HG03575 (cell line): ENCODE measurements at regions not wholly inside any gene's neighbourhood (a gene's known extent, or its start where the extent isn't known, plus 50 kb on each side); places are given as distances from the start of the nearest gene placed in this dataset.
"Not testable (repeated sequence)": the region's sequence is repeated elsewhere in the genome, so short reads cannot be mapped to it uniquely, and the experiment has no call there.

ENCODE experiments used
- ATAC-seq: cut with Tn5 transposase; IDR thresholded peaks from one replicate; pipeline ENCODE4 v1.9.1; 2021; ENCODE audit not compliant: unreplicated experiment, insufficient number of reproducible peaks, low FRiP score; ENCODE audit errors: extremely low read depth

DNA sequence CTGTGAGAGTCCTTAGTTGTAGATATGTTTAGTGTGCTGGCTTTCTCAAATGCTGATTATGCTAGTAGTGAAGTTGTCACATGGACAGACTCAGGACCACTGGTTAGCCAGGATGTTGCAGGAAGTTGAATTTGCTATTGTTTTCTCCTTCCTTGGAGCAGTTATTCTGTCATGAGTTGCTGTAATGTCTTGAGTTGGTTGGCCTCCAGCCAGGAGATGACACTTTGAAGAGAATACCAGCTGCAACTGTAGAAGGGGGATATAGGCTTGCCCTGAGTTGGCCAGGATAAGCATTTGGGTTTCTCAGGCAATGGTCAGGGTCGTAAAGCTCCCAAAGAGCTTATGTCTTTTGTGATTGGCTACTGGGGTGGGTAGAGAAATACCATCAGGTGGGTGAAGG is 206.7 kb downstream of the ZNF621 start:
- no peak for ATAC-seq

DNA sequence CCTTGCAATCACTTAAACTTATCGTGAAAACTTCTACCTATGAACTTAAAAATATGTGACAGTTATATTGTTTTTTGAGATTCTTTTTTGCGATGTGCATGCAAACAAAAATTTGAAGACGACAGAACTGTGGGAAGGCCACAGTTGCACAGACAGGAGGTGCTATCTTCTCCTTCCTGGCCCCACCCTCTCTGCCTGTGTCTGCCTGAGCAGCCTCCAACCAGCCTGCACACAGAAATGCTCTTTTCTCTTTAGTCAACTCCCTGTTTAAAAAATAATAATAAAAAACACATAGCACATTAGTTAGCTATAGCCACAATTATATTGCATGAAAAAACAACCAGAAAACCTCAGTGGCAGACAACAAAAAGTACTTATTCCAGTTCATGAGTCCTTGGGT is 212.2 kb downstream of the ZNF621 start:
- ATAC-seq = no peak

DNA sequence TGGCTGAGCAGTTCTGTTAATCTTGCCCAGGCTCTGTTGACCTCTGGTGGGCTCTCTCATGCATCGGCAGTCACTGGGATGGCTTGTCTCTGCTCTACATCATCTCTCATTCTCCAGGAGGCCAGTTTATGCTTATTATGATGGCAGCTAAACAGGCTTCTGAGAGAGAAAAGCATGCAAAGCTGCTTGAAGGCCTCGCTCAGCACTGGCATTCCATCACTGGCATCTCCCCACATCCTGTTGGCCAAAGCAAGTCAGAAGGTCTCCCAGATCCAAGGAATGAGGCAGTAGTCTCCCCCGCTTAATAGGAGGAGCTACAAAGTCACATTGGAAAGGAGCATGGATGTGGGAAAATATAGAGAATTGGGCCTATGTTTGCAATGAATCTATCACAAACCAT is 212.6 kb downstream of the ZNF621 start:
- ATAC-seq = no peak

DNA sequence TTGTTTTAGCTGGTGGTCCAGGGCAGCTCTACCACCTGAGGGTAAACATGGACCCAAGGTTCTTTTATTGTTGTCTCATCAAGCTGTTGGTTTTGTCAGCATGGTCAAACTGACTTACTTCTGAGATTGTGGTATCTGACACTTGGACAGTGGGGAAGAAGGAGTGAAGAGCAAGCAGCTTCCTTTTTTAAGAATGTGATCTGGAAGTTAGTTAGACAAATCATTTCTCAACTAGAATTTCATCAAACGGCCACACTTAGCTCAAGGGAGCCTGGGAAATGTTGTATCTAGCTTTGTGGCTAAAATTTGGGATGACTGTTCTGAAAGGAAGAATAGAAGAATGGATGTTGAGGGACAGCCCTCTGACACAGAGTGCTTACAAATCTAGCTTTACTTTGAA is 215.2 kb downstream of the ZNF621 start:
- ATAC-seq = no peak

DNA sequence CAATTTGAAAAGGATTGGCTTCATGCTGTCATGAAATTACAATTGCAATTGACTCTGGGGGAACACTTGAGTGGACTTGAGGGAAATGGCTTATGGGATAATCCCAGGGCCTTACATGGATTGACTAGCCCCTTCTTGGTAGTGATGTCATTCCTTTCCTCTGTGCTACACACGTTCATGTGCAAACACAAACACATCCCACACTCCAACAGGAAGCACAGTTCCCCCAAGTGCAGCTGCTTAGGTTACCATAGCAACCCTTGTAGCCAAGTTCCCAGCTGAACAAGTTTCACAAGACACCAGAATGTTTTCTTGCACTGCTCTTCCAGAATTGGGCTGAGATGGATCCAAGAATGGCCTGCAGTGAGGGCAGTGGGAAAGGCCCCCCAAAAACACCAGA is 217.0 kb downstream of the ZNF621 start:
- ATAC-seq = no peak

DNA sequence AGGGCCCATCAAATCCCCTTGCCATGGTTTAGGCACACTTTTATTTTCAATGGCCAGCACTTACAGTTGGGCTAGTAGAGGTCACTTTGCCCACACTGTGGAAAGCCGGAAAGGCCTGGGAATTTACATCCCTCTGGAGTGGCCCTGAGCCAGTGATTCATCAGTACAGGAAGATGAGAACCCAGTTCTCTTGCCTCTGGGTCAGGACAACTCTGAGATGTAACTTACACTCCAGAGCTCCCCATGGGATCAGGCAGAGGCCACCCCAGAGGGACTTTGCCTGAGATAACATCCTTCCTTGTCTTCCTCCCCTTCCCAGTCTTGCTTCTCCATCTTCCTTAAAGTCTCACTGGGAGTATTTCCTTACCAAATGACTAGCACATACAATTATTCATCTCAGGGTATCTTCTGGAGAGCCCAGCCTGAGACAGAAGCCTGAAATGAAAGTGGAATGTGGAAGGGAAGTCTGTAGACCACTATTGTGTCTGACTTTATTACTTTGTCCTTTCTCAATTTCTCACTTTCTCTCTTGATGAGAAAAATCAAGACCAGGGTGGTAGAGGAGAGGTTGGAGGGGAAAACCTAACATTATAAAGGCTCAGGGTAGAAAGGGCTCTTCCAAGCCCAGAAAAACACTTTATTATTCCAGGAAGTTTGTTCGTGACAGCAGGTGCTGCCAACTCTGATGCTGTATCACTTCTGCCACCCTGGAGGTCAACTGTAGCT is 220.8 kb downstream of the ZNF621 start:
- no peak for ATAC-seq

DNA sequence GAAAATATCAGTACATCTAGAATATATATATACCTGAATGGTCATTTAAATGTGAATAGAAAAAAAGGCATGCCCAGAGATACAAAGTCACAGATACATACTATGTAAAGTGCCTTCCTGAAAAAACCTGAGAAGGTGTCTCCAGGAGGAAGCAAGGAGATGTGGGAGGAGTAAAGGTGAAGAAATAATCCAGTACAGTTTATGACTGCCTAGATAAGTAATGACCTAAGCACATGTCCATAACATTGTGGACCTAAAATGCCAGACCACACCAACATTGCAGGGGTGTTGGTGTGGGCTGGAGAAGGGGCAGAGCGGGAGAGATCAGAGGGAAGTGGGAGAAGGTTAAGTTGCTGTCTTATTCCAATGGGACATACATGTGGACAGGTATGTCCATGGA is 226.9 kb downstream of the ZNF621 start:
- ATAC-seq = no peak

DNA sequence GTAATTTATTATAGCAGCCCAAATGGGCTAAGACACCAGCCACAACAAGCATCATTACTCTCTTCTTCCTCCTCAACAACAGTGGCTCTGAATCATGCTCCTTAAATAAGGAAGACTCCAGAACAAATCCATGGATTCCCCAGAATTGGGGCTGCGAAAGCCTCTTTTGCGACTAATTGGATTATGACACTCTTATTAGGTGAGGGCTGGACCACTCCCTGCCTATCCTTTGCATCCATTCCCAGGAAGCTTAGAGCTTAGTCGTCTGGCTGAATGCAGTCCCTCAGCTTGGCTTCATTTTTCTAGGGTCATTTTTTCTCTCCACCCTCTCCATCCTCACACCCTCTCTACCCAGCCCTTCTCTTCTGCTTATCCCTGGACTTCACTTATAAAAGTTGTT is 227.7 kb downstream of the ZNF621 start:
- no peak for ATAC-seq

DNA sequence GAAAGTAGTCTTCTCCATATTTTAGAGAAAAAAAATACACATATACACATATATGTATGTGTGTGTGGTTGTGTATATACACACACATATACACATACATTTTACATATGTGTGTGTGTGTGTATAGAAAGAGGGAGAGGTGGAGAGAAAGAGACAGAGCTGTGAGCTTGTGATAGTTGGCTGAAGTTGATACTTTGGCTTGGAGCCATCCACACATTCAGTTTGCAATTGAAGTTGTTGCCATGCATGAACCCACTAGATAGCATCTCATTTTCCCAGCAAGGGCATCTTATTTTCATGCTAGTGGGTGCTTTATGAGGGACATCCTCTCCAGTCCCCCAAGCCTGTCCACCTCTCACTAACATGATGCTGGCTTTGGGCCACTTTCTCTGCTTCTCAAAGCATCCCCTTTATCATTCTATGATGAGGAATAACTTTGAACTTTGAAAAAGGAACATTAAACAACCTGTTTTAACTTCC is 228.6 kb downstream of the ZNF621 start:
- ATAC-seq = no peak

DNA sequence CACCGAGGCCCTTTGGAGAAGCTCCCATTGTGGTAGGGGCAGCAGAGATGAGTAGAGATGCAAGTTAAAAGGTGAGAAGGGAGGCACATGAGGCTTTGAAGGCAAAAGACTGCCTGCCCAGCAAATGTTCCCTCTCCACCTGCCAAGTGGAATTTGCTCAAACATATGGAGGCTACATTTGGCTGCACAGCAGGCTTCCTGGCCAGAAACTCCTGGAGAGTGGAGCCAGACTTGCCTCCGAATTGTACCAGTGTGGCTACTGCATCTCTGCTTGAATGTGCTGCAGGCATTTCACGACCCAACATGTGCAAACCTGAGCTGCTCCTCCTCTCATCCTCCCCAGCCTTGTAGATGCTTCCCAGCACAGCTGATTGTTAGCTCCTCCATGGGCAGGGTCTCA is 229.2 kb downstream of the ZNF621 start:
- ATAC-seq = no peak

DNA sequence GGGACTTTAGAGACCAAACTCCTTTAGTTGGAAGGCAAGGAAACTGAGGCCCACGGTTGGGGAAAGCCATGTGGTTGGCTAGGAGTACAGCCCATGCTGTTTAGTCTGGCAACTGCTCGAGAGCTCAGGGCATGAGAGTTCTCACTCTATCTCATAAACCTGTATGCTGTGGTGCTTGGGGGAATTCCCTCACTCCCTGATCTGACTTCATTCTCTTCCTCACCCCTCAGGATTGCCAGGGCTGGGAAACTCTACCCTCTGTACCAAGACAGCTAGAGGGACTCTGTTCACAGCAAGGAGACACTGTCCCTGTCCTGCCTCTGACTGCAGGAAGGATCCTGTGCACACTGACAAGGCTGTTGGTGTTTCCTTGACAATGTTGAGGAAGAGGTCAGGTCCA is 230.2 kb downstream of the ZNF621 start:
- ATAC-seq = no peak

DNA sequence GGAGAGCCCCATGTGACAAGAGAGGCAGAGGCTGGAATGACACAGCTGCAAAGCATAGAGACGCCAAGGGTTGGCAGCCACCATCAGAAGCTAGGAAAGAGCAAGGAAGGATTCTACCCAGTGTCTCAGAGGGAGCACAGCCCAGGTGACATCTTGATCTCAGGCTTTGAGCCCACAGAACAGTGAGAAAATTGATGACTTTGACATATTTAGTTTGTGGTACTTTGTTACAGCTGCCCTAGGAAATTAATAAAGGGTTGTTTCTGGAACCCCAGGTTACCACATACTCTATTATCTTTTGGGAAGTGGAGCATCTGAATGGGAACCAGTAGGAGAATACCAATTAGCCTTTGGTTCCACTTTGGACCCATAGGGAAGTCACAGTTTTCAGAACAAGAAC is 231.7 kb downstream of the ZNF621 start:
- no peak for ATAC-seq

DNA sequence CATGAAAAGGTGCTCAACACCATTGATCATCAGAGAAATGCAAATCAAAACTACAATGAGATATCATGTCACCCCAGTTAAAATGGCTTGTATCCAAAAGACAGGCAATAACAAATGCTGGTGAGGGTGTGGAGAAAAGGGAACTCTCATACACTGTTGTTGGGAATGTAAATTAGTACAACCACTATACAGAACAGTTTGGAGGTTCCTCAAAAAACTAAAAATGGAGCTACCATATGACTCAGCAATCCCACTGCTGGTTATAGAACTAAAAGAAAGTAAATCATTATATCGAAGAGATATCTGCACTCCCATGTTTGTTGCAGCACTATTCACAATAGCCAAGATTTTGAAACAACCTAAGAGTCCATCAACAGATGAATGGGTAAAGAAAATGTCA is 238.0 kb downstream of the ZNF621 start:
- ATAC-seq = not testable (repeated sequence)

DNA sequence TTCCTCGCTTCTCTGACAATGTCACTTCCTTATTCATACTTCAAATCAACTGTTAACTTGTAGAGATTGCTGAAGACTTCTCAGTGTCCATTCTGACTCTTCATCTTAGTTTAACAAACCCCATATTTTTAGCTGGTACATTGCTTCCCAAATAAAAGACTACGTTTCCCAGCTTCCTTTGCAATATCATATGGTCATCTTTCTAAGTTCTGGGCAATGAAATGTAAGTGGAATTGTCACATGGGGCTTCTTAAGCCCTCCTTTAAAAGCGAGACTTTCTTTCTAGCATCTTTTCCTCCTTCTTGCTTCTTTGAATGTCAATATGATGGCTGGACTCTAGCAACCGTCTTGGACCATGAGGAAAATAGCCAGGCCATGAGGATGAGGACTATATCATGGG is 239.0 kb downstream of the ZNF621 start:
- no peak for ATAC-seq

DNA sequence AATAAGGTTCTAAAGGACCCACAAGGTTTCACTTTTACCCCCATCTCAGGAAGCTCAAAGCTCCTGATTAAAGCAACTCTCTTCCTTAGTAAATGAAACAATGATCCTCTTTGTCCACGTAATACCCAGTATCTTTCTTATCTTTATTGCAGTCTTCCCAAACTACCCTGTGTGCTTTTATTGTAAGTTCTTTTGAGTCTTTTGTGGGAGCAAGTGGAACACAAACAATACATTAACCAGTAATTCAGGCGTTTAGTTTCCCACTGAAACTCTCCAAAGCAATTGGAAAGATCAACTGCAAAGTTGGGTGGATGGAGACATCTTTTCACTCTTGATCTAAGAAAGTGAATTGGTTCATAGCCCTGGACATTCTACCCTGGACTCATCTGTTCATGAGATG is 240.0 kb downstream of the ZNF621 start:
- no peak for ATAC-seq

DNA sequence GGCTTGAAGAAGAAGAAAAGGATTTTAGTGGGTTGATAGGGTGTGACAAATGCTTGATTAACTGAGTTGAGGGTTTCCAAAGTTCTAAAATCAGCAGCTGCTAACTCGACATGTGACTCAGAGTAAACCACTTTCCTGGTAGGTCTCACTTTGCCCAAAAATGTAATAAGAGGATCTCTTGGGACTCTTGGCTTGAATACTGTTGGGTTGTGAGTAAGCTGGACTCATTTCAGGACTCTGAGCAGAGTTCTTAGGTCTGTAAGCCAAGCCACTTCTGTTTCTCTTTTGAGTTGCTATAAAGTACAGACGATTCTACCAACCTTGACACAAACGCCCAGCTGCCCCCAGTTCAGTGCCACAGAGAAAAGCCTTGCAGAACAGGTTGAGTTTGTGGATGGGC is 241.1 kb downstream of the ZNF621 start:
- no peak for ATAC-seq

DNA sequence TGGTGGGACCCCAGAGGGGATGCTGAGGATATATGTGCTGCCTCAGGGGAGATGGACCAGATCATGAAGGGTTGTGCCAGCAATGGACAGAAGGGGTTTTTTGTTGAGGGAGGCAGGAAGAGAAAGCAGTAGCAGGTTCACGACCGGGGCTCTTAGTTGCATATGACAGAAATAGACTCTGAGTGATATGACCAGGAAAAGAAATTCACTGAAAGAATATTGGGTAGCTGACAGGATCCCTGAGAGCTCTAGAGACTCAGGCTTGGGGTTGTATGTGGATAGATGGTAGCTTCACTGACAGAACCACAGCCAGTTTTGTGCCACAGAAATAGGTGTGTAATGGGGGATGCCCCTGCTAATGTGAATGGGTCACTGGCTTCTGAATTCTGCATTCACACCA is 241.6 kb downstream of the ZNF621 start:
- ATAC-seq = no peak

DNA sequence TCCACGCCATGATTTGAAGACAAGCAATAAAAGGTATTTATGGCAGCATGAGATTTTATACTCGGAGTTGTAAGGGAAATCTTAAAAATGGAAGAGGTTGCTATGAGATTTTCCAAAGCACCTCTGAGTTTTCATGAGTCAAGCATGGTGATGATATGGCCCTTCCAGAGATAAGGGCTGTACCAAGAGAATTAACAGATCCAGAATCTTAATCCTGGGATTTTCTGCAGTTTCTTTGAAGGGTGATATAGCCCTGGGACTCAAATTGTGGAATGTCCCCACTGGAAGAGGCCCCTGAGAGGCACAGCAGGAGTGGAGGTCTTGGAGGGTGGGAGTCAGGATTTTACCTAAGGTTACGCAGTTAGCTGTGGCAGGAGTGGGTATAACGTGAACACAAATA is 243.3 kb downstream of the ZNF621 start:
- no peak for ATAC-seq

DNA sequence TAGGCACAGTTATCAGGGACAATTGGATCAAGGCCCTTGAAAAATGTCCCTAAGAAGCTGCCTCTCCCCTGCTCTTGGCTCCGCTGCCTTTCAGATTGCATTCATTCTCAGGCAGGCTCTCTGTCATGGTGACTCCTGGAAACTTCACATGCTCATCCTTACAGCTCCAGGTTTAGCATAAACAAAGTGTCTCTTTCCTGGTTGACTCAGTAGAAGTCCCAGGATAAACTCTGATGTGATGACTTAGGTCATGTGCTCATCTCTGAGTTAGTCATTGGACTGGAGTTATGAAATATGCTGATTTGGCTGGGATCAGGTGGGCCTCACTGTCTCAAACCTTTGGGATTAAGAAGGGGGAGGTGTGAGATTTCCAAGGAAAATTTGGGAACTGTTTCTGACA is 243.8 kb downstream of the ZNF621 start:
- ATAC-seq = no peak

DNA sequence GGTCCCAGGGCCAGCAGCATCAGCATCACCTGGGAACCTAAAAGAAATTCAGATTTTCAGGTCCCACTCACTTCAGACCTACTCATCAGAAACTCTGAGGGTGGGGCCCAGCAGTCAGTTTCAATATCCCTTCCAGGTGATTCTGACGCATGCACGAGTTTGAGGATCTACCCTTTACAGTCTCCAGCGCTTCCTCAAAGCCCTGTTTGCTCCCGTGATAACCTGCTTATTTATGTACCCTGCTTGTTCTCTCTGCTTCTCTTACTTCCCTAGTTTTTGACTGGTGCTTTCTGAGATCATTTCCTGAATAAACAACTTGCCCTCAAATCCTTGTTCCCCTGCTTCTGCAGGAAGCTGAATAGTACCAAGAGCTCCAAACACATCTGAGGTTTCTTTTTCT is 245.3 kb downstream of the ZNF621 start:
- ATAC-seq = no peak

DNA sequence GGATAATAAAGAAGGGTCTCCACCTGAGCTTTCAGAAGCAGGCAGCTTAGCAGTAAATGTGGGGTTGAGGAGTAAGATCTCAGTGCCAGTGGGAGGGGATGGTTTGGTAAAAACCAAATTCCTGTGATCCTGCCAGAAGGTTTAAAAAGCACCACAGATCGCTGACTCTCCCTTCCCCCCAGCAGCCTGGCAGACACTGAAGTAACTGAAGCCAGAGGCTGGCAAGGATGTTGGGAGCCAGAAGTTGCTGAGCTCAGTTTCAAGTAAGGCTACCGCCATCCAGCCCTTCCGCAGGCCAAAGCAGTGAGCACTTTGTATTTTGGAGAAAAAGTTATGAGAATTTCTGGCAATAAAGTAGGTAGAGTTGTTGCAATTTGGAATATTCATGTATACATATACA is 246.4 kb downstream of the ZNF621 start:
- ATAC-seq = no peak
